Brain microvascular endothelial cell (primary cell): ENCODE measurements at regions not wholly inside any gene's neighbourhood (a gene's known extent, or its start where the extent isn't known, plus 50 kb on each side); places are given as distances from the start of the nearest gene placed in this dataset.

Experiments
- DNase-seq: peaks from one replicate; pipeline ENCODE4 v3.0.0-alpha.2; 2020
- H3K27ac ChIP-seq: fragments of 250-450 bp; sonication (Bioruptor Pico); 2 replicates; pipeline ENCODE4 v1.5.1; 2020; ENCODE audit warnings: mild to moderate bottlenecking, moderate library complexity
- H3K27me3 ChIP-seq: fragments of 250-450 bp; sonication (Bioruptor Pico); replicated peaks from 2 replicates; pipeline ENCODE4 v1.5.1; 2020; ENCODE audit warnings: mild to moderate bottlenecking
- H3K36me3 ChIP-seq: fragments of 250-450 bp; sonication (Bioruptor Pico); replicated peaks from 2 replicates; pipeline ENCODE4 v1.5.1; 2020; ENCODE audit warnings: mild to moderate bottlenecking
- H3K4me3 ChIP-seq: 2 replicates; pipeline ENCODE4 v1.5.1; 2011; ENCODE audit warnings: low read depth, mild to moderate bottlenecking, control low read depth, low read length, moderate library complexity
- in situ Hi-C: cut with HindIII; loops from 2 replicates; pipeline ENCODE4 v1.10.0; 2017; ENCODE audit warnings: low sequenced_read_pairs, low pct_ligation_motif_present
- TF ChIP-seq, protein P1 (sequence below): IDR thresholded peaks from 2 replicates; pipeline ENCODE4 v1.5.1; 2011; ENCODE audit warnings: low read depth, mild to moderate bottlenecking, moderate library complexity, low read length, control low read depth, inconsistent platforms; ENCODE audit errors: missing control alignments

DNA sequence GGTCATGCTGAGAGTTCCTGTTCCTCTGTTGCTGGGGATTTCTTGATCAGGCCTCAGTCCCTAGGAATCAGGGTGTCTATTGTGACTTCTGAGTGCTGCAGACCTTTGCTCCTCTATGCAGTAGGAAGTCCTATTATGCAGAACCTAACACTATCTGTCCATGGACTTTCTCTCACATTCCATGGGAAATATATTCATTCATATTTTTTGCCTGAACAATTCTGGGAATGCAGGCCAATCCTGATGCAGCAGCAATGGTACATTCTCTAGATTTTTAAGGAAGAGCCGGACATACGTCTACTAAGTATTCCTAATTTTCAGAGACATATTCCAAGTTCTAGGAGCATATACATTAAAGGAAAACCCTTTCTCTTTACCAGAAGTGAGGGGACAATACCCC, 61.1 kb upstream of the C1orf87 start:
- Histone ChIP-seq H3K27me3 (no peaks in the 10 kb centered on the region), H3K36me3 (no peaks in the 10 kb centered on the region), H3K4me3 (no peak overlapping the region), H3K27ac (no peak overlapping the region)
- no peak for DNase-seq
- in situ Hi-C loops: no loop called here
- TF ChIP-seq, protein P1, sequence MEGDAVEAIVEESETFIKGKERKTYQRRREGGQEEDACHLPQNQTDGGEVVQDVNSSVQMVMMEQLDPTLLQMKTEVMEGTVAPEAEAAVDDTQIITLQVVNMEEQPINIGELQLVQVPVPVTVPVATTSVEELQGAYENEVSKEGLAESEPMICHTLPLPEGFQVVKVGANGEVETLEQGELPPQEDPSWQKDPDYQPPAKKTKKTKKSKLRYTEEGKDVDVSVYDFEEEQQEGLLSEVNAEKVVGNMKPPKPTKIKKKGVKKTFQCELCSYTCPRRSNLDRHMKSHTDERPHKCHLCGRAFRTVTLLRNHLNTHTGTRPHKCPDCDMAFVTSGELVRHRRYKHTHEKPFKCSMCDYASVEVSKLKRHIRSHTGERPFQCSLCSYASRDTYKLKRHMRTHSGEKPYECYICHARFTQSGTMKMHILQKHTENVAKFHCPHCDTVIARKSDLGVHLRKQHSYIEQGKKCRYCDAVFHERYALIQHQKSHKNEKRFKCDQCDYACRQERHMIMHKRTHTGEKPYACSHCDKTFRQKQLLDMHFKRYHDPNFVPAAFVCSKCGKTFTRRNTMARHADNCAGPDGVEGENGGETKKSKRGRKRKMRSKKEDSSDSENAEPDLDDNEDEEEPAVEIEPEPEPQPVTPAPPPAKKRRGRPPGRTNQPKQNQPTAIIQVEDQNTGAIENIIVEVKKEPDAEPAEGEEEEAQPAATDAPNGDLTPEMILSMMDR: no peak

DNA sequence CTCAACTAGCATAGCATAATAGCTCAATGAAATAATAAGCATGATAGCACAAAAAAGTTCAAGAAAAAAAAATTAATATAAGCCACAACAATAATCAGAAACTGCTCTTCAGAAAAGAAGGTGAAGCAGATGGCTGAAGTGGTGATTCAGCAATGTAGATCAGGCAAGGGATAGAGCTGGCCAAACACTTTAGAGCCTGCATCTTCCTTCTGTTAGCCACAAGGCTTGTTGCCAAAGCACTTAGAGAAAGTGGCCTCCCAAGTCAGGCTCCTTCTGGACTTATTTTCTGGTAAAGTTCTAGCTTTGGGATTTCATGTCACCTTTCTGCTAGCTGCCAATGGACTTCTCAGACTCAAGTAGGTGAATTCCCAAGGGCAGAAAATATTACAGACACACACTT, 60.3 kb upstream of the C1orf87 start:
- TF ChIP-seq, protein P1: no peak
- Histone ChIP-seq H3K27me3 (no peaks in the 10 kb centered on the region), H3K27ac (peak overlapping the region; percentile 6), H3K4me3 (no peak overlapping the region), H3K36me3 (no peaks in the 10 kb centered on the region)
- DNase-seq: peak; percentile 59
- in situ Hi-C loops: no loop called here

DNA sequence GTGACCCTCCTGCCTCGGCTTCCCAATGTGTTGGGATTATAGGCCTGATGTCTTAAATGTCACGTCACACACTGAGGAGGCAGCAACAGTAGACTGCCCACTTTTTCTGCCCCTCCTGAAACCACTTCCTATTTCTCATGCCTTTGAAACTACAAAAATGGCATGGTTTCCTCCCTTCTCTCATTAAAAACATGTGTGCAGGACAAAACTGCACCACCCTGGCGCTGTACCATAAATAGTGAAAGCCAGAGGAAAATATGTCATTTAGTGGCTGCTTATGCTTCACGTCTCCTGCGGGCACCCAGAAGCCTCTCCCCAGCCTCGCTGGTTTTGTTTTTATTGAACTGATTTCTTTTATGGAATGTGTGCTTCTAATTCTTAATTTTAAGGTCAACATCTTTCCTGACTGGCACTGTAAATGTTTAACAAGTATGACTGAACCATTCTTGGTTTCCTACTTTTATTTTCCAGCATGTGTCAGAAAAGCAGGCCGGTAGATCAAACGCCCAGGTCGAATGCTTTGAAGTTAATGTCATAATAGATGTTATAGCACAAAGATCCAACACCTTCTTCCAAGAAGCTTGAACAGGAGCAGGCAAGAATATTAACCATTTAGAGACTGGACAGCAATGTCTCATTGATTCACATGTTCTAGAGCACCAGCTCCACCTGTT, 59.6 kb upstream of the C1orf87 start:
- TF ChIP-seq, protein P1: no peak
- H3K27me3 ChIP-seq: no peaks in the 10 kb centered on the region
- in situ Hi-C loops: no loop called here
- DNase-seq: peak; percentile 70
- H3K36me3 ChIP-seq: no peaks in the 10 kb centered on the region
- H3K4me3 ChIP-seq: no peak overlapping the region
- H3K27ac ChIP-seq: peak overlapping the region; percentile 27

DNA sequence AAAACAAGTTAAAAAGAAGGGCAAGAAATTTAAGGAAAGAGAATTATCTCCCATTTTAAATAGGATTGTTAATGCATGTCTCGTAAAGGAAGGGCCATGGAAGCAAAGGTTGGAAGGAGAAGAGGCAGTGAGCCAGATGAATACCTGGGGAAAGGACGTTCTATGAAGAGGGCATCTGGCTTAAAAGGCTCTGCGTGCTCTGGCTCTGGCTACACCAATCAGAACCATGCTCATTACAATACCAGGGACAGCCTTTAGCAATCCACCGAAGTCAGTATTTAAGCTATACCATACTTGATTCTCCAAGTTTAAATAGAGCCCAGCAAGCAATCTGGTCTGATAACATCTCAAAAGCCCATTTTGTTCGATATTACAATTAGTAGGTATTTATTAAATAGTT, 58.5 kb upstream of the C1orf87 start:
- Histone ChIP-seq H3K27me3 (no peaks in the 10 kb centered on the region), H3K27ac (no peak overlapping the region), H3K4me3 (no peak overlapping the region), H3K36me3 (no peaks in the 10 kb centered on the region)
- in situ Hi-C loops: no loop called here
- no peak for DNase-seq
- TF ChIP-seq, protein P1: no peak

DNA sequence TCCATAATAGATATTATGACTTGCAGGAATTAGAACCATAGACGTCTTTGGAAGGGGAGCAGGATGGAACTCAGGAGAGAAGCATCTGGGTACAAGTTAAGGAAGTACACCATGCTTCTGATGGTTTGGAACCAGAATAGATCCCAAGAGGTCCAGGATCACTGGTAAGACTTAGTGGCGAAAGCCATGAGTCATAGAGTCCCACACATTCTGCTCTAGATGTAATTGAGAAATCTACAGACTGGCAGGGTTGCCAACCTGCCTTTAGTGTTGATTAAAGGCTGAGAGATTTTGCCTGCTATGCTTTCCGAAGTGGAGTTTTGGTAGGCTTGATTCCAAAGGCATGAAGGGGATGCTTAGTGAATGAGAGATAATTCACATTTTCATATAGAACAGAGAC, 57.1 kb upstream of the C1orf87 start:
- in situ Hi-C loops: no loop called here
- TF ChIP-seq, protein P1: no peak
- no peaks in the 10 kb centered on the region for H3K36me3 ChIP-seq
- no peak overlapping the region for H3K27ac ChIP-seq
- DNase-seq: no peak
- no peak overlapping the region for H3K4me3 ChIP-seq
- H3K27me3 ChIP-seq: no peaks in the 10 kb centered on the region

DNA sequence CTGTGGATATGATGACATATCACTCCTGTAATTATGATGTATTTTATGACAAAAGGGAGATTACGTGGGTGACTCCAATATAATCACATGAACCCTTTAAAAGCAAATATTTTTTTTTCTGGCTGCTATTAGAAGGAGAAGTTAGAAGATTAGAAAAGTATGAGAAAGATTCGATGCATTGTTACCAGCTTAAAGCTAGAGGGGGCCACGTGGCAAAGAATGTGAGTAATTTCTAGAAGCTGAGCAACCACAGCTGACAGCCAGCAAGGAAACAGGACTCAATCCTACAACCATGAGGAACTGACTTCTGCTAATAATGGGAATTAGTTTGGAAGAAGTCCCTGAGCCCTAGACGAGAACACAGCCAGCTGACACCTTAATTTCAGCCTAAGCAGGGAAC, 56.3 kb upstream of the C1orf87 start:
- TF ChIP-seq, protein P1: peak; percentile 37
- DNase-seq: peak; percentile 43
- H3K36me3 ChIP-seq: no peaks in the 10 kb centered on the region
- no peak overlapping the region for H3K4me3 ChIP-seq
- no peaks in the 10 kb centered on the region for H3K27me3 ChIP-seq
- H3K27ac ChIP-seq: no peak overlapping the region
- in situ Hi-C loops: no loop called here
